MM.1S (cell line): ENCODE measurements at regions not wholly inside any gene's neighbourhood (a gene's known extent, or its start where the extent isn't known, plus 50 kb on each side); places are given as distances from the start of the nearest gene placed in this dataset.

ENCODE experiments used
- DNase-seq: peaks from one replicate; pipeline ENCODE4 v3.0.0-alpha.2; 2015
- H2AFZ ChIP-seq: fragments of 300-600 bp; sonication (generic); 2 replicates; pipeline ENCODE4 v1.6.0; 2016; ENCODE audit warnings: antibody characterized with exemption, low read length
- H3F3A ChIP-seq: fragments of 300-600 bp; sonication (generic); 2 replicates; pipeline ENCODE4 v1.6.1; 2016; ENCODE audit warnings: mild to moderate bottlenecking, antibody characterized with exemption, low read length, moderate library complexity, mixed read lengths; ENCODE audit not compliant: insufficient read depth
- H3K27ac ChIP-seq: fragments of 300-600 bp; sonication (generic); 2 replicates; pipeline ENCODE4 v1.5.1; 2016; ENCODE audit warnings: mild to moderate bottlenecking, low read length
- H3K27me3 ChIP-seq: fragments of 300-600 bp; sonication (generic); replicated peaks from 2 replicates; pipeline ENCODE4 v1.6.0; 2016; ENCODE audit warnings: low read length; ENCODE audit not compliant: insufficient read depth
- H3K36me3 ChIP-seq: fragments of 300-600 bp; sonication (generic); replicated peaks from 2 replicates; pipeline ENCODE4 v1.6.1; 2016; ENCODE audit warnings: mild to moderate bottlenecking, low read length, mixed read lengths; ENCODE audit not compliant: insufficient read depth
- H3K4me1 ChIP-seq: fragments of 300-600 bp; sonication (generic); 2 replicates; pipeline ENCODE4 v1.6.1; 2016; ENCODE audit warnings: low read length, mixed read lengths
- H3K4me2 ChIP-seq: fragments of 300-600 bp; sonication (generic); 2 replicates; pipeline ENCODE4 v1.6.0; 2016; ENCODE audit warnings: low read depth, low read length
- H3K4me3 ChIP-seq: fragments of 300-600 bp; sonication (generic); 2 replicates; pipeline ENCODE4 v1.5.1; 2016; ENCODE audit warnings: low read length, mixed read lengths
- H3K79me2 ChIP-seq: fragments of 300-600 bp; sonication (generic); 2 replicates; pipeline ENCODE4 v1.6.1; 2016; ENCODE audit warnings: mixed run types, low read length, mixed read lengths
- H3K9ac ChIP-seq: fragments of 300-600 bp; sonication (generic); 2 replicates; pipeline ENCODE4 v1.6.1; 2016; ENCODE audit warnings: low read length, mixed read lengths
- H3K9me2 ChIP-seq: fragments of 300-600 bp; sonication (generic); replicated peaks from 2 replicates; pipeline ENCODE4 v1.6.1; 2016; ENCODE audit warnings: mild to moderate bottlenecking, low read length, mixed read lengths; ENCODE audit not compliant: insufficient read depth
- H3K9me3 ChIP-seq: fragments of 300-600 bp; sonication (generic); replicated peaks from 2 replicates; pipeline ENCODE4 v1.6.1; 2016; ENCODE audit warnings: mild to moderate bottlenecking, low read length, mixed read lengths; ENCODE audit not compliant: insufficient read depth
- H4K20me1 ChIP-seq: fragments of 300-600 bp; sonication (generic); 2 replicates; pipeline ENCODE4 v1.6.1; 2016; ENCODE audit warnings: mild to moderate bottlenecking, low read length, moderate library complexity, mixed read lengths; ENCODE audit not compliant: insufficient read depth
- CTCF ChIP-seq: fragments of 300-600 bp; sonication (generic); IDR thresholded peaks from 2 replicates; pipeline ENCODE4 v1.5.1; 2016; ENCODE audit warnings: antibody characterized with exemption, low read length, mixed read lengths
- EZH2 ChIP-seq: fragments of 300-600 bp; sonication (generic); optimal IDR thresholded peaks from 2 replicates; pipeline ENCODE3; 2017; ENCODE audit warnings: low read depth, mild to moderate bottlenecking, antibody characterized with exemption, low read length, mixed read lengths
- EZH2phosphoT487 ChIP-seq: fragments of 300-600 bp; sonication (generic); IDR thresholded peaks from 2 replicates; pipeline ENCODE4 v1.6.1; 2018; ENCODE audit warnings: antibody characterized with exemption, low read length

GRCh38 chr12:67843257-67843656 is 146.0 kb upstream of the IFNG-AS1 start:
- no peak overlapping the region for H3K9ac ChIP-seq
- no peak overlapping the region for H3K4me3 ChIP-seq
- no peaks in the 10 kb centered on the region for H4K20me1 ChIP-seq
- H3K27ac ChIP-seq = no peak overlapping the region
- H3K27me3 ChIP-seq = no peaks in the 10 kb centered on the region
- H3K79me2 ChIP-seq = no peaks in the 10 kb centered on the region
- H3K36me3 ChIP-seq = no peaks in the 10 kb centered on the region
- H3F3A ChIP-seq = no peaks in the 10 kb centered on the region
- H3K4me1 ChIP-seq = no peaks in the 10 kb centered on the region
- no peaks in the 10 kb centered on the region for H3K9me3 ChIP-seq
- no peak overlapping the region for H3K4me2 ChIP-seq
- TF ChIP-seq EZH2phosphoT487 (no peak), EZH2 (no peak), CTCF (no peak)
- no peaks in the 10 kb centered on the region for H3K9me2 ChIP-seq
- no peak for DNase-seq
- H2AFZ ChIP-seq = no peak overlapping the region

GRCh38 chr12:67852701-67853100 is 136.5 kb upstream of the IFNG-AS1 start:
- H3K27me3 ChIP-seq = no peaks in the 10 kb centered on the region
- DNase-seq = no peak
- no peaks in the 10 kb centered on the region for H3K9me2 ChIP-seq
- H3K9me3 ChIP-seq = no peaks in the 10 kb centered on the region
- no peak overlapping the region for H2AFZ ChIP-seq
- no peak overlapping the region for H3K9ac ChIP-seq
- H3K79me2 ChIP-seq = no peaks in the 10 kb centered on the region
- no peaks in the 10 kb centered on the region for H4K20me1 ChIP-seq
- no peak overlapping the region for H3K4me2 ChIP-seq
- no peaks in the 10 kb centered on the region for H3F3A ChIP-seq
- H3K27ac ChIP-seq = no peak overlapping the region
- TF ChIP-seq CTCF = no peak
- no peak for TF ChIP-seq EZH2
- no peak for TF ChIP-seq EZH2phosphoT487
- H3K36me3 ChIP-seq = no peaks in the 10 kb centered on the region
- no peaks in the 10 kb centered on the region for H3K4me1 ChIP-seq
- no peak overlapping the region for H3K4me3 ChIP-seq

GRCh38 chr12:67853204-67853603 is 136.0 kb upstream of the IFNG-AS1 start:
- Histone ChIP-seq H3K9me2 (no peaks in the 10 kb centered on the region), H4K20me1 (no peaks in the 10 kb centered on the region), H3K27ac (no peak overlapping the region), H3K9ac (no peak overlapping the region), H3K4me3 (no peak overlapping the region), H3K27me3 (no peaks in the 10 kb centered on the region), H3K79me2 (no peaks in the 10 kb centered on the region), H3K9me3 (no peaks in the 10 kb centered on the region), H3K36me3 (no peaks in the 10 kb centered on the region), H3F3A (no peaks in the 10 kb centered on the region), H3K4me2 (no peak overlapping the region), H3K4me1 (no peaks in the 10 kb centered on the region), H2AFZ (no peak overlapping the region)
- no peak for DNase-seq
- TF ChIP-seq EZH2 = no peak
- TF ChIP-seq EZH2phosphoT487 = no peak
- no peak for TF ChIP-seq CTCF
